Inflammatory macrophage treated with lipopolysaccharide for 1 hour (primary cell): ENCODE measurements at regions not wholly inside any gene's neighbourhood (a gene's known extent, or its start where the extent isn't known, plus 50 kb on each side); places are given as distances from the start of the nearest gene placed in this dataset.

Experiments
- DNase-seq, 2 donors: peaks; one replicate each; pipeline ENCODE4 v3.0.0-alpha.2; 2020 to 2022

- peak; percentile 31 to 83 for DNase-seq
These were observed 333.9 kb downstream of the UQCRFS1 start for GRCh38 chr19:28878862-28879566.

GRCh38 chr19:28876609-28877123, 336.3 kb downstream of the UQCRFS1 start:
- DNase-seq: no peak

GRCh38 chr19:28874742-28875141, 338.2 kb downstream of the UQCRFS1 start:
- DNase-seq: no peak

- DNase-seq: no peak
These were observed 339.6 kb downstream of the UQCRFS1 start for GRCh38 chr19:28873301-28873700.

GRCh38 chr19:28871099-28871725, 341.7 kb downstream of the UQCRFS1 start:
- DNase-seq: no peak

- DNase-seq: no peak
These were observed 343.5 kb downstream of the UQCRFS1 start for GRCh38 chr19:28869459-28869858.

- DNase-seq: no peak
These were observed 344.1 kb downstream of the UQCRFS1 start for GRCh38 chr19:28868836-28869235.

- DNase-seq: no peak
These were observed 345.0 kb downstream of the UQCRFS1 start for GRCh38 chr19:28867978-28868377.

- no peak for DNase-seq
These were observed 348.3 kb downstream of the UQCRFS1 start for GRCh38 chr19:28864577-28865042.

GRCh38 chr19:28864024-28864503, 348.9 kb downstream of the UQCRFS1 start:
- DNase-seq: no peak

GRCh38 chr19:28862238-28862637, 350.7 kb downstream of the UQCRFS1 start:
- DNase-seq: no peak

GRCh38 chr19:28859811-28860210, 353.1 kb downstream of the UQCRFS1 start:
- DNase-seq: no peak

GRCh38 chr19:28858933-28859332, 354.0 kb downstream of the UQCRFS1 start:
- DNase-seq: no peak

- no peak for DNase-seq
These were observed 355.0 kb downstream of the UQCRFS1 start for GRCh38 chr19:28857967-28858366.

- DNase-seq: no peak
These were observed 357.7 kb downstream of the UQCRFS1 start for GRCh38 chr19:28855216-28855615.

GRCh38 chr19:28847468-28847867, 365.5 kb downstream of the UQCRFS1 start:
- no peak for DNase-seq

GRCh38 chr19:28846094-28846812, 366.7 kb downstream of the UQCRFS1 start:
- DNase-seq: no peak

- DNase-seq: no peak
These were observed 369.0 kb downstream of the UQCRFS1 start for GRCh38 chr19:28843761-28844492.

GRCh38 chr19:28841531-28841930, 371.4 kb downstream of the UQCRFS1 start:
- DNase-seq: no peak

- no peak for DNase-seq
These were observed 372.1 kb downstream of the UQCRFS1 start for GRCh38 chr19:28840891-28841290.

- no peak for DNase-seq
These were observed 373.5 kb downstream of the UQCRFS1 start for GRCh38 chr19:28839455-28839854.

GRCh38 chr19:28838909-28839308, 374.0 kb downstream of the UQCRFS1 start:
- DNase-seq: no peak

- no peak for DNase-seq
These were observed 376.5 kb downstream of the UQCRFS1 start for GRCh38 chr19:28836421-28836820.
